Osteocyte (in vitro differentiated cells): ENCODE measurements at regions not wholly inside any gene's neighbourhood (a gene's known extent, or its start where the extent isn't known, plus 50 kb on each side); places are given as distances from the start of the nearest gene placed in this dataset.

Source experiments
- DNase-seq: peaks from one replicate; pipeline ENCODE4 v3.0.0; 2021; ENCODE audit warnings: mixed read lengths; ENCODE audit not compliant: unreplicated experiment; ENCODE audit errors: extremely low spot score
- H3K27ac Mint-ChIP-seq: one replicate; pipeline ENCODE4 v1.8.0; 2021; ENCODE audit warnings: mild to moderate bottlenecking, mixed read lengths; ENCODE audit not compliant: unreplicated experiment
- H3K27me3 Mint-ChIP-seq: one replicate; pipeline ENCODE4 v1.8.0; 2021; ENCODE audit warnings: mixed read lengths; ENCODE audit not compliant: unreplicated experiment
- H3K36me3 Mint-ChIP-seq: one replicate; pipeline ENCODE4 v1.8.0; 2021; ENCODE audit warnings: mixed read lengths; ENCODE audit not compliant: unreplicated experiment
- H3K4me1 Mint-ChIP-seq: one replicate; pipeline ENCODE4 v1.8.0; 2021; ENCODE audit warnings: mixed read lengths; ENCODE audit not compliant: unreplicated experiment
- H3K4me3 Mint-ChIP-seq: one replicate; pipeline ENCODE4 v1.8.0; 2021; ENCODE audit warnings: mild to moderate bottlenecking, moderate library complexity, mixed read lengths; ENCODE audit not compliant: unreplicated experiment
- H3K9me3 Mint-ChIP-seq: one replicate; pipeline ENCODE4 v1.8.0; 2021; ENCODE audit warnings: mixed read lengths; ENCODE audit not compliant: unreplicated experiment
- TF ChIP-seq, protein P1 (sequence below): fragments of 200-600 bp; sonication (generic); IDR thresholded peaks from 2 replicates; pipeline ENCODE4 v1.5.0; 2021; ENCODE audit warnings: antibody characterized with exemption, mild to moderate bottlenecking, moderate library complexity

DNA sequence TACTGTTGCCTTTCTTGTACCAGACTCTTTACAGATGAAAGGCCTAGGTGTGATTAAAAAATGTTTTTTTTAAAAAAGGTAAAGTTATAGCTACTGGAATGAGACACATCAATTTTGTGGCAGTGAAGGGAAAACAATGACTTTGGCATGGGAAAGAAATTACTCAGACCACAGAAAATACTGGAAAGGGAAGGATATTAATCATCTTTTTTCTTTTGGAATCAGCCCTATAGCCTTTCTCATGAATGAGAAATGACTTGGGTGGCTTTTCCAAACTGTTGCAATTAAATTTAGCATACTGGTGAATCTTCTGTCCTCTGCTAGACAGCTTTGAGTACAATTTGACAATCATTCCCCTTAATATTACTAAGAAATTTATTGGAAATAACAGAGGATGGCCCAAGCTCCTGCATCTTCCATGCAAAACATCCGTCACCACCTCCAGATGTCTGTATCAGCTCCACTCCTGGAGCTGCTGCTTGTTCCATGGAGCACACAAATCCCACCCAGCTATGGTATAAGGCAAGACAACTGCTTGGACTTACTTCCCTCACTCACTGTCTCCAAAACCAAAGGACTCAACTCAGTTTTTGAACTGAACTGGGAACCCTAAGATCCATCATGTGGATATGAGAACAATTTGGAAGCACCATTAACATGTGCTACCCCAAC lies 97.6 kb upstream of the ARSJ start:
- no peak for DNase-seq

DNA sequence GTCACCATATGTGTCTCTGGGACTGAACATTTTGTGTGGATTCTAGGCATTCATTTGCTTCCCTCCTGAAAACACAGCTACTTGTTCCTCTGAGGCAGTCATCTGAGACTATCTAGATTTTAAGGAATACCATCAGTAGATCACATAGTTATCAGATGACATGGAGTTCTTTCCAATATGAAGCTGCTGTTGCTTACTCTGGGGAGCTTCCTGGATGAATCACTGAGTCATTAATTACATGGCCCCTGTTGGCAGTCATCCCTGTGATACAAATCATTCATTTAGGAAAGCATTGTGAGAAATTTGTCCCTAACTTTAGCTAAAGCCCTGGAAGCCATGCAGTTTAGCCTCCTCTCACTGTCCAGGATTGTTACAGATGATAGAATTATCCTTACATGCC lies 98.2 kb upstream of the ARSJ start:
- Mint-ChIP-seq H3K4me1 (peaks cover 16% of the 10 kb centered on the region), H3K27me3 (no peaks in the 10 kb centered on the region), H3K36me3 (peaks cover 8% of the 10 kb centered on the region), H3K4me3 (no peak overlapping the region), H3K27ac (peak overlapping the region; percentile 11), H3K9me3 (peaks cover 22% of the 10 kb centered on the region)
- TF ChIP-seq, protein P1, sequence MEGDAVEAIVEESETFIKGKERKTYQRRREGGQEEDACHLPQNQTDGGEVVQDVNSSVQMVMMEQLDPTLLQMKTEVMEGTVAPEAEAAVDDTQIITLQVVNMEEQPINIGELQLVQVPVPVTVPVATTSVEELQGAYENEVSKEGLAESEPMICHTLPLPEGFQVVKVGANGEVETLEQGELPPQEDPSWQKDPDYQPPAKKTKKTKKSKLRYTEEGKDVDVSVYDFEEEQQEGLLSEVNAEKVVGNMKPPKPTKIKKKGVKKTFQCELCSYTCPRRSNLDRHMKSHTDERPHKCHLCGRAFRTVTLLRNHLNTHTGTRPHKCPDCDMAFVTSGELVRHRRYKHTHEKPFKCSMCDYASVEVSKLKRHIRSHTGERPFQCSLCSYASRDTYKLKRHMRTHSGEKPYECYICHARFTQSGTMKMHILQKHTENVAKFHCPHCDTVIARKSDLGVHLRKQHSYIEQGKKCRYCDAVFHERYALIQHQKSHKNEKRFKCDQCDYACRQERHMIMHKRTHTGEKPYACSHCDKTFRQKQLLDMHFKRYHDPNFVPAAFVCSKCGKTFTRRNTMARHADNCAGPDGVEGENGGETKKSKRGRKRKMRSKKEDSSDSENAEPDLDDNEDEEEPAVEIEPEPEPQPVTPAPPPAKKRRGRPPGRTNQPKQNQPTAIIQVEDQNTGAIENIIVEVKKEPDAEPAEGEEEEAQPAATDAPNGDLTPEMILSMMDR, result no peak
- no peak for DNase-seq

More for the DNA sequence above, 97.6 kb upstream of the ARSJ start:
- Mint-ChIP-seq H3K36me3 (peaks cover 8% of the 10 kb centered on the region), H3K4me3 (no peak overlapping the region), H3K9me3 (peaks cover 27% of the 10 kb centered on the region), H3K27ac (peak overlapping the region; percentile 11), H3K27me3 (no peaks in the 10 kb centered on the region), H3K4me1 (peaks cover 13% of the 10 kb centered on the region)
- TF ChIP-seq, protein P1, result no peak

DNA sequence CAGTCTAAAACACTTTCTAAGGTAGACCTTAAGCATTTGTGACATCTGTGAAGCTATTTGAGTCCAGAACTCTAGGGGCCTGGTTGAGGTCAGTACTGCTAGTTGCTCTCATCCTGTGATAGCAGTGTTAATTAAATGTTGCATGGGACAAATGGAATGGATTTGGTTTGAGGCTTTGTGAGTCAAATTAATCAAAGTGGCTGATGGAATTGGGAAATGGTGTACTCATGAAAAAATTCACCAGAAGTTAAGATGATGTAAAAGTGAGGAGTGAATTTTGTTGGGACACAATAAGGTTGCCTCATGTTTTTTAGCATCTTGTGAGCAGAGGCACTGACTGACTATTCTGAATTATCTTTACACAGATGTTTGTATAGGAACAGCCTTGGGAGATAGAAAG lies 99.2 kb upstream of the ARSJ start:
- peaks cover 26% of the 10 kb centered on the region for H3K4me1 Mint-ChIP-seq
- peaks cover 12% of the 10 kb centered on the region for H3K9me3 Mint-ChIP-seq

DNA sequence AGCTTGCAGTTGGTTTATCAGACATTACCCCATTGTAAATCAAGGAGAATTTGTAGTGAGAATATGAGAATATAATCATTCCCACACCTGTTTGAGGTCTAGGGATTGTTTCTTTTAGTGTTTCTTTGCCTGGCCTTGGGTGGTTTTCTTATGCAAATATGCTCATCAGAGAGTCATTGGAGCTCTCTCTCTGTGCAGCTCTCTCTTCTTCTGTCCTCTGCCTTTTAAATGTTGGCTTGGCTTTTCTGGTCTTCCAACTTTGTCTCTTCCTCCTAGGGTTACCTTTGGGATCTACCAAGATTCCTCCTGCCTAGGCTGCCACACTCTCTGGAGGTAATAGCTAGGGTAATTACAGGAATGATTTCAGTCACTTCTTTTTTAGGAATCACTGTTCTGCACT lies 102.3 kb upstream of the ARSJ start:
- no peaks in the 10 kb centered on the region for H3K27me3 Mint-ChIP-seq

More for the DNA sequence above, 99.2 kb upstream of the ARSJ start:
- DNase-seq, result no peak
- Mint-ChIP-seq H3K4me3 (no peak overlapping the region), H3K27ac (no peak overlapping the region), H3K36me3 (peaks cover 2% of the 10 kb centered on the region), H3K27me3 (no peaks in the 10 kb centered on the region)
- TF ChIP-seq, protein P1, result no peak

DNA sequence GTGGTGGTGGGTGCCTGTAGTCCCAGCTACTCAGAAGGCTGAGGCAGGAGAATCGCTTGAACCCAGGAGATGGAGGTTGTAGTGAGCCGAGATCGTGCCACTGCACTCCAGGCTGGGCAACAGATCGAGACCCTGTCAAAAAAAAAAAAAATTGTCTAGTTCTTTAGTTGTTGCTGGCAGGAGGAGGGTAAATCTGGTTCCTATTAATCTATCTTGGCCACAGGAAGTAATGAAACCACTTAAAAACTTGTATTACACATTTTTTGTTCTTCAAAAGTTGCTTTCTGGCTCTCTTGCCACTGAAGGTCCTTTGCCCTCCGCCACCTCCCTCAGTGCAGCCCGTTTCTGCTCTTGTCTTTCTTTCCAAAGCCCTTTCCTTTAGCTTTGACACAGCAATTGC lies 102.9 kb upstream of the ARSJ start:
- Mint-ChIP-seq H3K4me3 (no peak overlapping the region), H3K27me3 (no peaks in the 10 kb centered on the region), H3K36me3 (no peaks in the 10 kb centered on the region), H3K4me1 (peaks cover 45% of the 10 kb centered on the region), H3K27ac (no peak overlapping the region), H3K9me3 (no peaks in the 10 kb centered on the region)
- no peak for DNase-seq
- TF ChIP-seq, protein P1, result no peak

More for the DNA sequence above, 102.3 kb upstream of the ARSJ start:
- peaks cover 42% of the 10 kb centered on the region for H3K4me1 Mint-ChIP-seq
- H3K4me3 Mint-ChIP-seq, result no peak overlapping the region
- H3K27ac Mint-ChIP-seq, result no peak overlapping the region
- no peaks in the 10 kb centered on the region for H3K36me3 Mint-ChIP-seq
- DNase-seq, result no peak
- TF ChIP-seq, protein P1, result no peak
- H3K9me3 Mint-ChIP-seq, result no peaks in the 10 kb centered on the region
